ENCODE measurements at regions not wholly inside any gene's neighbourhood (a gene's known extent, or its start where the extent isn't known, plus 50 kb on each side); places are given as distances from the start of the nearest gene placed in this dataset.
"Not testable (repeated sequence)": the region's sequence is repeated elsewhere in the genome, so short reads cannot be mapped to it uniquely, and the experiment has no call there.

DNA sequence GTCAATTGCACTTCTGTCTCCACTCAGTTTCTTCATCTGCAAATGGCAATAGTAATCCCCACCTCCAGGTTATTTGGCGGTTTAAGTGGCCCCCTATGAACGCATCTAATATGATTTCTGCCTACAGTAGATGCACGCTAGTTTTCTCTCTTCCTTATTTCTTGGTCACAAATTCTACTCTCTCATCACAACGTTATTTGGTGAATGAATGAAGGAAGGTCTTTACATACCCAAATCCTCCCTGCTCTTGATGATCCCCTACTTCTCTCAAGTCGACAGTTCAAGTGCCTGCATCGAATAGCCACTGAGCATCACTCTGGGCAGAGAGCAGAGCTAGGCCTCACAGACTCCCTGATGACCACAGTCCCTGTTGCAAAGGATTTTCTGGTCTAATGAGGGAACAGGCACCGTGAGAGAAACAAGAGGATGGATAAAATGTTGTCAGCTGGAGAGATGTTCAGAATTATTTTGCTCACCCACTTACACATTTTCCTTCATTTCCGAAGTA, 181.2 kb upstream of the SMAD3 start:
- DNase-seq (ENCODE audit: low spot score) = no peak

DNA sequence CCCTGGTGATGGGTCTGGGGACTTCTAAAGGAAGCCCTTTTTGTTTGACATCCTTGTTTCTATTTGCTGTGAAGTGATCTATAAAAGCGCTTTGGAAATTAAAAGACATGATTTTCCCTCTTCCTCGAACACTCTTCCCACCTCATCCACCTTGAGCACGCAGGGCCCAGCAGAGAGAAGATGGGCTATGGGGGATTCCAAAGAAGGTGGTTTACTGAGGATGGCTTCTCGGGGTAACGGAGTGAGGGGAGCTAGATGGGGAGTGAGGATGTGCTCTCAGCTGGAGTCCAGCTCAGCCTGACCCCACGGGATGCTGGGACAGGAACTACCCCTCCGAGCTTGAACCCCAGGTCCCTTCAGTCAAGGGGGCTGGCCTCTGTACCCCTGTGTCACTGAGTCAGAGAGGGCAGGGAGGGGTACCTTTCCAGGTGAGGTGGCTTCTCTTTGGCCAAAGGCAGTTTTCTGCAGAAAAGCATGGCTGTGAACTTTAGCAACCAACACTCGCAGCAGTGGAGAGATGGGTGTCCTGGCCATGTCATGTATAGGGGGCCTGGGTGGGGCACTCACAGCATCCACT, 180.7 kb upstream of the SMAD3 start:
- DNase-seq (ENCODE audit: low spot score) = no peak

DNA sequence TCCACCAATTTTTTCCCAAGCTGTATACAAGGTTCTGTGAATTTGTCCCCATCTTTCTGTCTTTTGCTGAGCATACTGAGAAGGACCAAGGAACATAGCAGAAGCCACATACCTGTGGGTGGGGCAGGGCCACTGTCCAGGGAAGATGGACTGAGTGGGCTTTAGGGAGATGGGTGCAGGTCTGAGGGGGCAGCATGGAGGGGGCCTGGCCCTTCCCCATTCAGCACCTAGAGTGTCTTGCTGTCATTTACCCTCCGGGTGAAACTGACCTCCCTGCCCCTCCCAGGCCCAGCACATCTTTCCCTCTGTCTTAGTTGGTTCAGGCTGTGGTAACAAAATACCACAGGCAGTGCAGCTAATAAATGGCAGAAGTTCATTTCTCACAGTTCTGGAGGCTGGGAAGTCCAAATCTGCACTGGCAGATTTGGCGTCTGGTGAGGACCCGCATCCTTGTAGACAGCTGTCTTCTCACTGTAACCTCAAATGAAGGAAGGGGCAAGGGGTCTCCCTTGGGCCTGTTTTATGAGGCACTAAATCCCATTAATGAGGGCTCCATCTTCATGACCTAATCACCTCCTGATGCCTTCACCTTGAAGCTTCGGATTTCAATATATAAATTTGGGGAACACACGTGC, 180.0 kb upstream of the SMAD3 start:
- no peak for DNase-seq (ENCODE audit: low spot score)

DNA sequence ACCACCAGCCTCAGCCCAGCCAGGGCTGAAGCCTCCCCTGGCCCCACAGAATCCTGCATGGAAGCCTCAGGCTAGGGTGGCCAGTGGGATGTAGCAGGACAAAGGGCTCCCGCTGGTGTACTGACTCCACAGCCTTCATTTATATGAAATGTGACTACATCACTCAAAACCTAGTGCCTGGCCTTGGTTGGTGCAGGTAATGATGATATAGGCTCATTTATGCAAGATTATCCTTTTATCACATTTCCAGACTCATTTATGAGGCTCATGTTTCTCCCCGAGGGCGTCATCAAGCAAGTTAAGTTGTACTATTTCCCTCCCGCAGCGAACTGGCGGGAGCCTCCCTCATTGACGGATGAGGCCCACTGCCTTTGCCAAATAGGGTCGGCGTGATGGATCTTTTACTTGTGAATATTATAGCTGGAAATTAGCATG, 179.1 kb upstream of the SMAD3 start:
- DNase-seq (ENCODE audit: low spot score) = no peak

DNA sequence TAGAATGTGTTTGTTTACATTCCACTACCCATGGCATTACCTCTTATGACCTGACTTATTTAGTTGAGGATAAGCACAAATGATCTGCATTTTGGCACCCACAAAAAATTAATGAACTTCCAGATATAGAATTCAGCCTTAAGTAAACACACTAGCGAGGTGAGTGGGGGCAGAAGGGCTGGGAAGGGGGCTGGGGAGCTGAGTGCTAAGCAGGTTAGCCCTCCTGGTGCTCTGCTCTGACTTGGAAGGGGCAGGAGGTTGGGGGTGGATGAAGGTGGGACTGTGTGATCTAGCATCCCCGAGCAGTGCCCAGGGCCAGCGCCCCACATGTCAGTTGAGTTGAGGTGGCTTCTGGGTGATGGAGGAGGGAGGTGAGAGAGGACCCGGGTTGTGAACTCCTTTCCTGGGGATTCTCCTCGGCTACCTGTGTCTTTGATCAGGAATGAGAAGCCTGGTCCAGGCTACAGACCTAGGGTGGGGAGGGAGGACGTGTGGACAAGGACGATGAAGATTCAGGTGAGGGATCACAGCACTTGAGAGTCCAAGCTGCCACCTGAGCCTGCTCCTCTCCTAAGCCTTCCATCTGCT, 178.6 kb upstream of the SMAD3 start:
- DNase-seq (ENCODE audit: low spot score) = no peak

DNA sequence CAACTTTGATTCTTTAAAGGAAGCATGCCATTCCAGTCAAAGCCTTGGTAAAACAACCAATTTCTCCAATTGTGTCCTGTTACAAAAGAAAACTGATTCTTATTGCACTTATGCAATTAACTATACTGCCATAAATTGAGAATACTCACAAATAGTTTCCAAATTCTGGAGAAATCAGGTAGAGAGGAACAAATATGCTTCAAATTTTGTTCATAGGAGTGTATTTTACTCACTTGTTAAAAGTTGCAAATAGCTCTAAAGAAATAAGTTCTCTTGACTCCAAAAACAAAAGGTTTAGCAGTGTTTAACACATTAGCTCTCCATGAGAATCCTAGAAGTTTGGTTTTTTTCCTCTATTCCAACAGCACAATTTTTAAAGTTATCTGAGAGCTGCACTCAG, 176.1 kb upstream of the SMAD3 start:
- not testable (repeated sequence) for DNase-seq (ENCODE audit: low spot score)

DNA sequence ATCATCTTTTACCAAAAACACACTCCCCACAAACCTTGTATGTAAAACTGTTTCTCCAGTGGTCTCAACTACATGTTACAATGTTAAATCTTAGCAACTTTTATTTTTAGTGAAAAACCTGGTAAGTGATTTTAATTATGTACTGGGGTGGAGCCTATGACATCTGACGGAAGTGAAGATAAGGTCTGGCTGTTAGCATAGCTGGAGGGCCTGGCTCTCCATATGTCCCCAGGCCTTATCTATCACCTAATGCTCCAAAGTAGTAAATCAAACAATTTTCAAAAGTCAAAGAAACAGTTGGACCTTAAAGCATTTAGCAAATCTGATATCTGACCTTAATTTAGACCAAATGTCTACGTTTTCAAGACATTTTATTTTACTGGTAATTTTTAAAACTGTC, 173.6 kb upstream of the SMAD3 start:
- DNase-seq (ENCODE audit: low spot score) = no peak

DNA sequence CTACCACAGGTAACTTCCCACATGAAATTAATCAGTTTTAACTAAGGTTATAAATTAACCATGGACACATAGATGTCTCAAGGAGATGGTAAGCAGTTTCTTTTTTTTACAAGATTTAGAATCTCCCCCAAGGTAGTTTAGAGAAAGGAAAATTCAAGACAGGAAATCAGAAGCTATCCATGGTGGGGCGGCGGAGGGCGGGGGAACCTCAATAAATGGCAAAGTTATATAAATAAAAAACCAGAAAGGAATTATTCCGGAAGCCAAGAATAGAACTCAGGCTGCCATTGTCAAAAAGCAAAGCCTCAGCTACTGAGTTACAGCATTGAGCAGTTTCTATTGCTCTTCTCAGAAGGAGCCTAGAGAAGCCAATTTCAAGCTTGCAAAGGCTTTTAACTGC, 172.1 kb upstream of the SMAD3 start:
- DNase-seq (ENCODE audit: low spot score) = no peak

DNA sequence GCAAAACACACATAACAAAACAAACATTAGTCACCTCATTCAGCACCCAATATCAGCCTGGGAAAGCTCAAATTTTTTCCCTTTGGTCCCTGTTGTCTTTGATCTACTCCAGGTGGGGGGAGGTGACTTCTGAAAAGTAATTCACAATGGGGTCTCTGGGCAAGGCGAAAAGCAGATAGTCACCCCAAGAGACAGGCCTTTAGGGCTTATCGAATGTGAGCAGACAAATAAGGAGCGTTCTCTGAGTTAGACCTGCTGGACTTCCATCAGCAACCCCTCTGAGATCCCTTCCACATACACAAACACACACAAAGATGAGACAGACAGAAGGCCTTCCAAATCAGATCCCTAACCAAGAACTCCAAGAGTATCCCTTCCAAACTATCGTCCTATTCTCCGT, 171.0 kb upstream of the SMAD3 start:
- no peak for DNase-seq (ENCODE audit: low spot score)

DNA sequence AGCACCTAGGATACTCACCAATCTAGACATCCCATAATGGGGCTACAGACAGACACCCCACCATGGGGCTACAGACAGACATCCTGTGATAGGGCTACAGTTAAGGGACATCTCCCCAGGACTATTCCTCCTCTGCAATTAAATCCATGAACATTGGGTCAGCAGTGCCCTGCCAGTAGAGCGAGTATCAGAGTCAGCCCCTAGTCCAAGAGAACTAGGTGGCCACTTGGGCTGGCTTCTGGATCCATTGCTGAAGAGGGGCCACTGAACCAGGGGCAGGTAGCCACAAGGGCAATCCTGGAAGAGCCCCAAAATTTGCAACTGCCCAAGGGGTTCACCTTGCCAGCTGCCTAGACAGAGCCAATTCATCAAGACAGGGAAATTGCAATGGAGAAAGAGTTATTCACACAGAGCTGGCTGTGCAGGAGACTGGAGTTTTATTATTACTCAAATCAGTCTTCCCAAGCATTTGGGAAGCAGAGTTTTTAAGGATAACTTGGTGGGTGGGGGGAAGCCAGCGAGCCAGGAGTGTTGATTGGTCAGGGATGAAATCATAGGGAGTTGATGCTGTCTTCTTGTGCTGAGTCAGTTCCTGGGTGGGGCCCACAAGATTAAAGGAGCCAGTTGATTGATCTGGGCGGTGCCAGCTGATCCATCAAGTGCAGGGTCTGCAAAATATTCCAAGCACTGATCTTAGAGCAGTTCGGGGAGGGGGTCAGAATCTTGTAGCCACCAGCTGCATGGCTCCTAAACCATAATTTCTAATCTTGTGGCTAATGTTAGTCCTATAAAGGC, 170.2 kb upstream of the SMAD3 start:
- no peak for DNase-seq (ENCODE audit: low spot score)

DNA sequence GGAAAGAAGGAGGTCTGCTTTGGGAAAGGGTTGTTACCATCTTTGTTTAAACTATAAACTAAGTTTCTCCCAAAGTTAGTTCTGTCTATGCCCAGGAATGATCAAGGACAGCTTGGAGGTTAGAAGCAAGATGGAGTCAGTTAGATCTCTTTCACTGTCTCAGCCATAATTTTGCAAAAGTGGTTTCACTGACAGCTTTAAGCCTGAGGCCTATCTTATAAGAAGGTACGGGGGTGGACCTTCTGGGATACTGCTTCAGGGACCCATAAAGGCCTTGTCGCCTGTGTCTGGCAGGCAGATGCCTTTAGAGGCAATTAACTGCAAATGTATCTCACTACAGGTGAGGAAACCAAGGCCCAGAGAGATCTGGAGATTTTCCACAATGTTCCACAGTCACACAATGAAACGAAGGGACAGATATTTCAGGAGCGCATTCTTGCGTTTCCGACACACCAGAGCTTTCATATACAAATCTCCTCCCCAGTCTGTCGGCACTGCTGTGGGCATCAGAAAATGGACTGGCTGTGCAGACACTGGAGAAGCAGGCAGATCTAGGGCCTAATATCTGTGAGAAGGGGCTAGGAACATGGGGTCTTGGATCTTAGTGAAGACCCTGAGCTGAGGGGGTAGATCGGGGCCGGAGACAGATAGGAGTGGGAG, 169.5 kb upstream of the SMAD3 start:
- DNase-seq (ENCODE audit: low spot score) = no peak

DNA sequence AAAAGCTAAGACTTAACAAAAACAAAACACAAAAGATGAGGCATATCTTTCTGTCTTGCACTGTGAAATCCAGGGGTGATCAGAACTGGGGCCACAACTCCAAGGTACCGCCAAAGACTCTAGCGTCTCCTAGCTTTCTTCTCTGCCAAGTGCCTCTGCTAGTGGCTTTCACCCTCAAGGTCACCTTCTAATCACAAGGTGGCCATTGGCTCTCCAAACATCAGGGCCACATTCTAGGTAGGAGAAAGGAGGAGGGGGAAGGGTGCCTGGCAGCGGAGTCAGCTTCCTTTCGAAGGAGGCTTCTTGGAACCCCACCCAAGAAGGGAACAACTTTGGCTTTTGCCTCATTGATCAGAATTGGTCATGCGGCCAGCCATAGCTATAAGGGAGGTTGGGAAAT, 168.8 kb upstream of the SMAD3 start:
- no peak for DNase-seq (ENCODE audit: low spot score)

DNA sequence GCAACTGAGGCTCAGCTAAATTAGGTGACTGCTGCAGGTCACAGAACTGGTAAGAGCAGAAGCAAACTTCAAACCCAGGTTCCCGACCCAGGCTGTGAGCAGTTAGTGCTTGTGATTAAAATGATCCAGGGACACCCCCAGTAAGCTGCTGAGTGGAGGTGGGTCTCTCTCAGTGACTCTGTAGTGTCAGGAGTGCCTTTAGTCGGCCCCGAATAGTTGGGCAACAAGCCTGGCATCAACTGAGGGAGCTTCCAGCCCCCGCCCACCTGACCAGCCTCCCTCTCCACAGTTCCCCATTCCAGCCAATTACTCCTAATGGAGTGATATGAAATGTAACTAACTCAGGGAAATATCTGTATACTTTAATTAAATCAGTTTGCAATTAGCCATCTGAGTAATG, 168.0 kb upstream of the SMAD3 start:
- no peak for DNase-seq (ENCODE audit: low spot score)

DNA sequence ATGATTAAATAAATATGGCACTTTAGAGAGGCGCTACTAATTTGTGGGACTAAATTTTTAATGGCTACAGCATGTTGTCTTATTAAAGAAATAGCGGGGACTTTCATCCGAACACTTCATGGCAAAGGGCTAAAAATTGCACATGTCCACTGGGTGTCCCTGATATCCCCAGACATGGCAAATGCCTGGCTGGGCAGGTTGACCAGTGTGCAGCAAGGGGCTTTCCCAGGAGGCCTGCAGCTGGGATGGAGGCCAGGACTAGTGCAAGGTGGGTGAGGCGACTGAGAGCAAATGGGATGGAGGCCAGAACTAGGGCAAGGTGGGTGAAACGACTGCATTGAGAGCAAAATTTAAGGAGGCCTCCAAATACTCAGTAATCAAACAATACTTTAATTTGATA, 167.4 kb upstream of the SMAD3 start:
- DNase-seq (ENCODE audit: low spot score) = no peak

DNA sequence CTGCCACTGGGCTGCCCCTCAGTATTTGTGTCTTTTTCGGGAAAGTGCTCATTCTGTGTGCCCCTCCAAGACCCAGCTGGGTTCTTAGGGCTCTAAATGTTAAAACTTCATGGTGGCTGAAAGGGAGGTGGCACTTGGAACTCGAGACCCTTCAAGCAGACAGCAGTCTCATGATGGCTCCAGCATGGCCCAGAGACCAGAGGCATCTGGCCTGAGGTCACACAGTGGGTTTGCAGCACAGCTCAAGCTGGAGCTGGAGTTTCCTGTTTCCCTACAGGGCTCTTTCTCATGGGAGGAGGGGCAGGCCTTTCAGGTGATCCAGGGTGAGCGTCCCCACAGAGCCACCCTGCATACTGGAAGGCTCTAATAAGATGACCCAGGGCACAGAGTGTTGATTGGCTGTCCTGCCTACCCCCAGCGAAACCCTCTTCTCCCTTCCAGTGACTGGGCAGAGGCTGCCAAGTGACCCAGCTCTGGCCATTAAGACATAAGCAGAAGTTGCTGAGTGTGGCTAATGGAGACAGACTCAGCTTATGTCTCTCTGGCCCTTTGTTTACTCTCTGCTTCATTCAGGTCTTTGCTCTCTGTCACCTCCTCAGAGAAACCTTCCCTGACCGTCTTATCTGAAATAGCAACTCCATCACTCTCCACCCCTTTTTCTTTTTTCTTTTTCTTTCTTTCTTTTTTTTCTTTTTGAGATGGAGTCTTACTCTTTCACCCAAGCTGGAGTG, 166.6 kb upstream of the SMAD3 start:
- DNase-seq (ENCODE audit: low spot score) = no peak

DNA sequence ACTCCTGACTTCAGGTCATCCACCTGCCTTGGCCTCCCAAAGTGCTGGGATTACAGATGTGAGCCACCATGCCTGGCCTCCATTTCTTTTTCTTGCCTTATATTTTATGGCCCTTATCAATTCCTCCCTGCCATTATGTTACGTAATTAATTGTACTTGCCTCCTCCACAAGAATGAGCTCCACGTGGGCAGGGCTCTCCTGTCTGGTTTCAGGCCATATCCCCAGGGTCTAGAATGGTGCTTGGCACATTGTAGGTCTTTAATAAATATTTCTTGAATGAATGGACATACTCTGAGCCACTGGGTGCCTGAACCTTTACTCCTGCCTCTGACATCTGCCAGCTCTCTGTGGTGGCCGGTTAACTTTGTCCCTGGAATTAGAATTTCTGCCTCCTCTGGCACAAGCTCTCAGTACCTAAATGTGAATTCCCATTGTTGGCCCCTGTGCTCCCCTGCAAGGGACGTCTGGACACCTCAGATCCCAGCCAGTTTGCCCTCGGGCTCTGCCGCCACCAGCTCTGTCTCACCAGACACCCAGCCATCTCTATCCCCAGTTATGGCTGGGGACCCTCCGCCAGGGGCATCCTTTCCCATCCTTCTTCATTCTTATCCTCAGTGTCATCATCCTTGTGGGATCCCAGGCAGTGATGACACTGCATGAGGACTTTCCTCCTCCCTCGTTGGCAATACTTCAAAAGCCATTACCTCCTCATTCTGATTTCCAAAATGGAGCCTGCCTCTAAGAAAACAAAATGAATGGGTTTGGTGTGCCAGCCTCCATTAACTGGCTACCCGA, 165.6 kb upstream of the SMAD3 start:
- DNase-seq (ENCODE audit: low spot score) = peak; percentile 9

DNA sequence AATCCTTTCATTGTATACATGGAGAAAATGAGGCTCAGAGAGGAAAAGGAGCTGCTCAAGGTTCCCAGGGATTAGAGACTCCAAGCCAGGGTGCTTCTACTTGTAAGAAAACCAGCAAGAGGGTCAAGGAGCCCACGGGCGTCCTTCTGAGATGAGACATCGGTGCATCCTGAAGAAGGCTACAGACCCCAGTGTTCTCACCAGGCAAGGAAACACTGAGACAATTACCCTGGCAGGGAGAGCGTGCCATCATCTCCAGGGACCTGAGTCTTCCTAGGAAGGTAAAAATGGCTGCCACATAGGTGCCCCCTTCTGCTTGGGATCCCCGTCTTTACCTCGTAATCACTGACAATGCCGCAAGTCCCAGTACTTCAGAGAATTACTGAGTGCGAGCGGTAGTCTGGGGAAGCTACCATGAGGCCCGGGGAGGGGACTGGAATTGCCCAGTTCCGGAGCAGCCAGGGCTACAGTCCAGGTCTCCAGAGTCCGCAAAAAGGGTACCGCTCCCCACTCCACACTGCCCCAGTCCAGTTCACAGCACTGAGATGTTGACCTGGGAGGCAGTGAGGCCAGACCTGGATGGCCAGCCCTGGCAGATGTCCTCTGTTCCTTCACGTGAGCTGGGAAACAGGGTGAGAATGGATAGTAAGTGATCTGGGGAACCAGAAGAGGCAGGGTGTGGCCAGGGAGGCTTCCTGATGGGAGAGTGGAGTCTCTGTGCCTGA, 164.7 kb upstream of the SMAD3 start:
- DNase-seq (ENCODE audit: low spot score) = no peak

DNA sequence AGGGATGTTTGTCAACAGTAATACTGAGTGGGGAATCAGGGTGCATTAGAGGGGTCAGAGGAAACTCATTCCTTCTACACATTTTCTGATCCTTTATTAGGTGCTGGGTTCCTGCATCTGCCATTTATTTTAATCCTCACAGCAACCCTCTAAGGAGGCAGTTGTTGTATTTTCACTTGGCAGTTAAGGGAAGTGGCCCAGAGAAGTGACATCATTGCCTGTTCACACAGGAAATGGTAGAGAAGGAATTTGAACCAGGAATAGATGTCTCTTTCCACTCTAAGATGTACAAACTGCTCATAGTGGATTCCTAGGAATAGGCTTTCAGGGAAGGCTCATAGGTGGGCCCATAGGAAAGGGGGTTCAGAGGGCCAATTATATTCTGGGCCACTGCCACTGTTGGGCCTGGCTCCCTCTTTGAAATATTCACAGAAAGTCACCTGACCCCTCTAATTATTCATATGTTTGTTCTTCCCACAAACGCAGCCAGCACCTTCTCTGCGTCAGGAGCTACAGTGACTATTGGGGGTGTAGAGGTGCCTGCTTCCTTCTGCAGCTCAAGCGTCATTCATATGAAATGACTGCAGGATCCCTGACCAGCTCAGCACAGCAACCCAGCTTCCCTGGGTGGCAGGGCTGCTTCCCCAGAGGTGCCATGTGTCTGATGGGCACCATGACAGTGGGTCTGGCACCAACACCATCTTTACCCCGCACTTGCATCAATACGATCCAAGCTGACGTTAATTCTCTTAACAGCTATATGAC, 163.9 kb upstream of the SMAD3 start:
- DNase-seq (ENCODE audit: low spot score) = no peak

DNA sequence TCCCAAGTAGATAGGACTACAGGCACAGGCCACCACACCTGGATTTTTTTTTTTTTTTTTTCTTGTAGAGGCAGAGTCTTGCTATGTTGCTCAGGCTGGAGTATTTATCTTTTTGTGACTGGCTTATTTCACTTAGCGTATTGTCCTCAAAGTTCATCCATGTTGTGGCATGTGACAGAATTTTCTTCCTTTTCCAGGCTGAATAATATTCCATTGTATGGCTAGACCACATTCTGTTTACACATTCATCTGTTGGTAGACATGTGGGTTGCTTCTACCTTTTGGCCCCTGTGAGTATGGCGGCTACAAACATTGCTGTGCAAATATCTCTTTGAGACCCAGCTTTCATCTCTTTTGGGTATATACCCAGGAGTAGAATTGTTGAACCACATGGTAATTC, 160.2 kb upstream of the SMAD3 start:
- DNase-seq (ENCODE audit: low spot score) = no peak

Measured in LoVo (cell line).